ENCODE measurements at regions not wholly inside any gene's neighbourhood (a gene's known extent, or its start where the extent isn't known, plus 50 kb on each side); places are given as distances from the start of the nearest gene placed in this dataset.

- DNase-seq, result no peak
These were observed 70.7 kb upstream of the VEPH1 start for GRCh38 chr3:157573780-157574378.

- DNase-seq, result no peak
These were observed 70.1 kb upstream of the VEPH1 start for GRCh38 chr3:157573281-157573680.

DNA sequence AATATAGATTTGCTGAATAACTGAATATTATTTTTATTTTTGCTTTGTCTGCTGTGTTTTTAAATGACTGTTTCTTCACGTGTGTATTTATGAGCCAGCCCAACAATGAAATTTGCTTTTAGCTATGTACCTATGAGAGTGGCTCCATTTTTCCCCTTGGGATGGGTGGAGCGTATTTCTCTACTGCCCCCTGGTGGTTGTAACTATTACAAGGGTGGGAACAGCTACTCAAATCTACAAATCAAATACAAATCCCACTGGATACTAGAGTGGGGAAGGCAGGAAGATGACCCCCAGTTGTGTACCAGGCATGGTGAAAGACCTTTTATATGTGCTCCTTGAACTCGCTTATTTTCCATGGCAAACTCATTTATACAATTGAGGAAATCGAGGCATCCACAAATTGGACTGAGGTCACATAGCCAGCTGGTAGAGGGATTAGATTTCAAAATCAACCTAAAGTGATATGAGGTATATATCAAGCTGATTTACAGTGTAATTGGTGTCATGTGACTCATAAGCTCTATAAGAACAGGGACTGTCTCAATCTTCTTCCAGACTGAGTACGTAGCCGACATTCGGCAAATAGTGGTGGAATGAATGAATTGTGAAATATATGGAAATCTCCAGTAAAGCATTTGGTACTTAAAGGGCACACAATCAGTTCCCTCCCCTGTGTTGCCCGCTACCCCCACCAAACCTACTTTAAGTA lies 69.5 kb upstream of the VEPH1 start:
- DNase-seq, result no peak

GRCh38 chr3:157566596-157566995 lies 63.4 kb upstream of the VEPH1 start:
- DNase-seq, result no peak

GRCh38 chr3:157559401-157559800 lies 56.2 kb upstream of the VEPH1 start:
- no peak for DNase-seq
